NCI-H146 treated with DMSO at 0.1 percent for 48 hours (cell line): ENCODE measurements at regions not wholly inside any gene's neighbourhood (a gene's known extent, or its start where the extent isn't known, plus 50 kb on each side); places are given as distances from the start of the nearest gene placed in this dataset.

Experiments used
- DNase-seq: peaks from one replicate; lab custom pipeline; 2025; ENCODE audit not compliant: unreplicated experiment; lab: John Stamatoyannopoulos, UW

DNA sequence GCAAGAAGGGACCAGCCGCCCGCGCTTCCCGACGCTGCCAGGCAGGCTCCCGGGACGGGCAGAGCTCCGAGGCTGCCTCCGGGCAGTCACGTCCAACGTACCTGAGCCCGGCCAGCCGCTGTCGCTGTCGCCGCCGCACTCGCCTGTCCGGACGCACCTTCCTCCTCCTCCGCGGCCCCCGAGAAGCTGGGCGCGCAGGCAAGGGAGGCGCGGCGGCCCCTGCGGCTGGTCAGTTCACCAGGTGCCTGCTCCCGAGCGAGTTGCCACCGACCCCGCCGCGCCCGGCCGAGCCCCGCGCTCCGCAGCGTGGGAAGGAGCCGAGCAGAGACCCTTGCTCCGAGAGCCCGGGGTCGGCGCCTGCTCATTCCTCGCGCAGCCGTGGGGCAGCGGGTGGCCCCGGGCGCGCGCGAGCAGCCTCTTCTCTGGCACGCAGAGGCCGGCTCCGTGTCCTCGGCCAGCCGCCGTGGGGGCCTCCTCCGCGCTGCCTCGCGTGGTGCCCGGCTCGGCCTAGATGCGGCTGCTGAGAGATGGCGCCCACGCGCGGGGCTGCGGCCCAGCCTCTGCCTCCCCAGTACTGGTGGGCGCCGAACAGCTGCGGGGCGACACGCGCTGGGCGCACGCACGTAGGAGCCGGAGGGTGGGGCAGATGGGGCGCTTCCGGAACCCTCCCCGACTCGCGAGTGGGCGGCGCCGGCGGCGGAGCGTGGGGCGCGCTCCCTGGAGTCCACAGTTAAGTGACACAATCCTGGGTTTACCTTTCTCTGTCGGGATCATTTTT, 419.4 kb downstream of the UQCRFS1 start:
- no peak for DNase-seq

DNA sequence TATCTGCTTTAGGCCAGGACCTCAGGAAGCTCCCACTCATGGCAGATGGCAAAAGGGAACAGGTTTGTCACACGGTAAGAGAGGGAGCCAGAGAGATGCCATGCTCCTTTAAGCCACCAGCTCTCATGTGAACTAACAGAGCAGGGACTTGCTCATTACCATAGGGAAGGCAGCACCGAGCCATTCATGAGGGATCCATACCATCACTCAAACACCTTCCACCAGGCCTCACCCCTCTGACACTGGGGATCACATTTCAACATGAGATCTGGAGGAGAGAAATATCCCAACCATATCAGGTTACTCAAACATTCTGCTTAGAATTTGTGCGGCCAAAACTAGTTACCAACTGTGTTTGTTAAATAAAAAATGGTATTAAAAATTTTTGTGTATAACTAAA, 427.0 kb downstream of the UQCRFS1 start:
- DNase-seq, result no peak

DNA sequence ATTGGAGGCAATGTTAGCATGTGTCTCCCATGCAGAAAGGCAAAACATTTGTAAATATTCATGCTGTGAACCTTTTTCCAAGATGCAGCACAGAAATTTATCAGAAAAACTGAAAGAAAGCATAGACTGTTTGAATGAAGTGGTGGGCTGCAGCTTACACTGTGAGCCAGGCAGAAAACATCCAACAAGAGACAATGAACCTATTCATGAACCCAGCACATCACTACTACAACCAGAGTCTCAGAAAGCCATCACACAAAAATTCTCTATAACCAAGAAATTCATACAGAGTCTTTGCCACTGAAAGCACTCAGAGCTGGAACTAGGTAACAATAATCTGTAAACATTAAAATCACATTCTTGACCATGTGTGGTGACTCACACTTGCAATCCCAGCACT, 448.9 kb downstream of the UQCRFS1 start:
- DNase-seq, result no peak

DNA sequence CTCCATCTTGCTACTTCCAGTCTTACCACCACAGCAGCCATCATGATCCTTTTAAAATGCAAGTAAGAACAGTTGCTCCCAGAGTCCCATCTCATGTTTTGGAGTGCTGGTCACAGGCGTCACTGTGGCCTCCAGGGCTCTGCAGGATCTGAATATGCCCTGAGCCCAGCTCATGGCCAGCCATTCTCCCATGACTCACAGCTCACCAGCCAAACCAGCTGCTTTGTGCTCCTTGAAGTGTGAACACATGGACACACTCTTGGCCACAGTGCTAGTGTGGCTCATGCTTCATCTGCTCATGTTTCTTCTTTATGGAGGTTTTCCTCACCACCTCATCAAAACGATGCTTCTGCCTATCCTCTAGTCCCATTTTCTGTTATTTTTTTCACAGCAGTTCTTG, 466.5 kb downstream of the UQCRFS1 start:
- no peak for DNase-seq

DNA sequence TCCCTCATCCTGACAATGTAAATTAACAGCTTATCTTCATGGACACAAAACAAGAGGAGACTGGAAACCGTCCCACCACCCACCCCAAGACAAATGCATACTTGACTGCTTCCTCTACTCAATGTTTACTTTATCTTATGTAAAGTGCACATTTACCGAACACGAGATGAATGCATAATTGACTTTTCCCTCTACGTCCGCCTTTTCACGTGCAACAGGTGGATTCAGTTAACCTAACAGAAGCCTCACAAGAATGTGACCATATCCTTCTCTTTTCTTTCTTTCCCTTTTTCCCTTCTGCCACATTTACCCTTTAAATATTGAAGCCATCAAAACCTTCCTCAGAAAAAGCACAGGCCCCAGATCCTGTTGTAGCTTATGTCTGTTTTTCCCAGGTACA, 468.0 kb downstream of the UQCRFS1 start:
- no peak for DNase-seq

DNA sequence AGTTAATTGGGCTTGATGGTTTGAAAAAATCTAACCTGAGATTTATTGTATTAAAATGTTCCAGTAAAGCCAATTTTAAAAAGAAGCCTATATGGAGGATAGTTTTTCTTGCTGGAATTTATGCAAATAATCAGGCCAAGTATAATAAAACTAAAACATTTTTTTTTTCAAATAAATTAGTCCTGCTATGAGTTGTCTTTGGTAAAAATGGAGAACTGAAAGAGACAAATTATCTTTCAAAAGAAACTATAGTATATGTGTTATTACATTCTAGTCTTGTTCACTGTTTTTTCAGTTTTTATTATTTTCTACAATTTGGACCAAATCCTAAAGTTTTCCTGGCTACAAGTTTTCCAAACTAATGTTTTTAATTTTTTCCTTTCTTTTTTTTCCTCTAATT, 468.9 kb downstream of the UQCRFS1 start:
- no peak for DNase-seq

DNA sequence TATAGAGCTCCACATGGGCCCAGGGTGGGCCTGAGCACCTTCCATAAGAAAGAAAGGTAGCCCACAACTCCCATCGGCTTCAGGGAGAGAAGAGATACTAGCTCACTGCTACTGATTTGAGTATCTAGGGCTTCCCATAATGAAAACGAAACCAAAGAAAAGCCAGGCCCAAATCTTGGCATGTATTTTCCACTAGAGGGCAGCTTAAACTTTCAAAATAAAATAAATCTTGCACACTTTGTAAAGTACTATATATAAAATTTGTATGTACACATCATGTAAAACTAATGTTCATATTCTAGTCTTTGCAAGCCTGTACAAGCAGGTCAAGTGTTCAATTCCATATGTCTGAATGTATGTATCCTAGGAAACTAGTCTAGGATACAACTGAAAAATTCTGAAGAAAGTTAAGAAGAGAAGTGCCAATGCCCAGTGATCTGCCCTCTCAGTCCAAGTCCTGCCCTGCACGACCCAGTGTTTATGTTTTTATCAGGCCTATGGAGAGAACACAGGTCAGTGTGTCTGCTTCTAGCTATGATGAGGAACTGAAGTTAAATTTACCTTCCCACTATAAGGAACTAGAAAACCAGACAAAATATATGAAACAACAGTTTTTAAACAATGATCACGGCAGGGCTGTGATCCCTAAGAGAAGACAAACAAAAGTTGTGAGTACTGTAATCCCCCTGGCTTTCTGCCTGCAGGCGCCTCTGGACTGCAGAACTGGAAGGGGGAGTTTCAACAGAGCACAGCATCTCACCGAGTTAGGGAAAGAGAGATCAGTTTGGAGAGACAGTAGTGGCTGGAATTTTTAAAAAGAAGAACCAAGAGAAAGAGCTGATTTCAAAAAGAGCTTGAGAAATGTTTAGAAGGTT, 475.7 kb downstream of the UQCRFS1 start:
- DNase-seq, result no peak

DNA sequence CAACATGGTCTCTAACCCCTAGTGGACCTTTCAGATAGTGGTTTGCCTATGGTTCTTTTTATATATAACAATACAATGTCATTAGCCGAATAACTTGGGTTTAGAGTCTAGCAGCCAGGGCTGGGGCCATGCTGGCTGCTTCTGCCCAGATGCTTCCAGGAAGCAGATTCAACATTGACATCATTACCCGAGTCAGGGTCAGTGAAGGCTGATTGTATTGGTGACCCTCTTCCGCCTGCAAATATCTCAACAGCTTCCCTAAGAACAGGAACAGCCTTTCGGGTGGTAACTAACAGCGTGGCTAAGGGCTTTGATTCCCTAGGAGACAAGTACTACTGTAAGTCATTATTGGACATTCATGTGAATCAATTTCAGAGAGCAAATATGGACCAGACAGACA, 476.4 kb downstream of the UQCRFS1 start:
- DNase-seq, result no peak

DNA sequence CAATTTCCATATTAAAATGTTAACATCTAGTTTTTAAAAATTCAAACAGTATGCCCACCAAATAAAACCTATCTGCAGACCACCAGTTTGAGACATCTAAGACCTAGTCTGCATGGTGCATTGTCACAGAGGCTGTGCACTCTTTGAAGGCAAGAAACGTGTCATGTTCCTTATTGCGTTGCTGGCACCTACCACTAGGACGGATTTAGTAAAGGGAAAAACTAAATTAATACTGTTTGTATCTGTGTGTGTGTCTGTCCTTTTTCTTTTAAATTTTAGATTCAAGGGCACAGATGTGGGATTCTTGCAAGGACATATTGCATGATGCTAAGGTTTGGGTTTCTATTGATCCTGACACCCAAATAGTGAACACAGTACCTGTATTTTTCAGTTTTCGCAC, 481.4 kb downstream of the UQCRFS1 start:
- DNase-seq, result no peak

DNA sequence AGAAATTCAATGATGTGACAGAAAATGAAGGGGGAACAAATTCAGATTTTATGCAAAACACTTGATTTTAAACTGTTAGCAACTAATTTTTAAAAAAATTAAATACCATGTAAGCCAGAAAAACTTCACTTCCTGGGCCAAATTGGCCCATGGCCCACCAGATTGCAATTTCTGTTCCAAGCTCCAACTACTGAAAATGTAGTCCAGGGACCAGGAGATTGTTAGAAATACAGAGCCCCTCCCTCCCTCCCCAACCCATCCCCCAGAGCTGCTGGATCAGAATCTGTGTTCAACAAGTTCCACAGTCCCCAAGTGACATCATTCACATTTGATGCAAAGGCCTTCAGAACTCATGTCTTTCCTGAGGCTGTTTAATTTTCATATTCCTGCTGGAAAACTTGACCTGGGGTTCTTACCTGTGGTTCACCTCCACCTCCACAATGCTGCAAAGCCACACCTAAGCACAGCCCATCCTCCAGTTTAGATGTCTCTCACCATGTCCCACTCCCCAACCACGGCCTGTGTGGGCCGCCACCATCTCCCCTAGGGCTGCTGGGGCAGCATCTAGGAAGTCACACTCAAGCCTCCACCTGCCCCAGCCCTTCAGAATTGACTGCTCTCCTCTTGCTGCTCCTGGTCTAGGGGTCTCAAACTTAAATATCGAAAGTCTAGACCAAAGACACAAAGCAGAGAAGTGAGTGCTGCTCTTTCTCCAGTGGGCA, 482.0 kb downstream of the UQCRFS1 start:
- no peak for DNase-seq

DNA sequence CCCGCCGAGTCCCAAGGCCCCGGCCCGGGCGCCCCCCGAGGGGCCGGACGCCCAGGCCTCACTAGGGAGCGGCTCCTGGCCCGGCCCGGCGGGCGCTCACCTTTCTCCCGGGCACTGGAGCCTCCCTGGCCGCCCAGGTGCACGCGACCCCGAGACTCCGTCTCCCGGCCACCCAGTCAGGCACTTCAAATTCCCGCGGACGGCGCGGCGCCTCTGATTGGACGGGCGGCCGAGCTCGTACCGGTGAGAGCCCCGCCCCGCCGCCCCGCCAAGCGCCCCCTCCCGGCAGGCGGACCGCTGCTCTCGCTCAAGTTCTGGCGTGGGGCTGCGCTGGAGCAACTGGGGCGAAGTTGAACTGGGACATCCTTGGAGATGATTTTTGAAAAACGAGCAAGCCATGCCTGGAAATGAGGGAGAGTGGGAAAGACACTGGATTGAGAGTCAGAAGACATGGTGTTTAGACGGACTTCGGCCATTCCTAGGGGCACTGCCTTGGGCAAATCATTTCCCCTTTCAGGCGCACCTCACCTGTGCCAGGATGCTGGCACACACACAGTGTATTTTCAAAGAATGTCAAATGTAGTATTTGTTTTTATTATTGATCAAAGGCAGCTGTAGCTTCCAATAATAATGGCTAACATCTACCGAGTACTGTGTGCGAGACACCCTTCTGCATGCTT, 485.3 kb downstream of the UQCRFS1 start:
- no peak for DNase-seq

DNA sequence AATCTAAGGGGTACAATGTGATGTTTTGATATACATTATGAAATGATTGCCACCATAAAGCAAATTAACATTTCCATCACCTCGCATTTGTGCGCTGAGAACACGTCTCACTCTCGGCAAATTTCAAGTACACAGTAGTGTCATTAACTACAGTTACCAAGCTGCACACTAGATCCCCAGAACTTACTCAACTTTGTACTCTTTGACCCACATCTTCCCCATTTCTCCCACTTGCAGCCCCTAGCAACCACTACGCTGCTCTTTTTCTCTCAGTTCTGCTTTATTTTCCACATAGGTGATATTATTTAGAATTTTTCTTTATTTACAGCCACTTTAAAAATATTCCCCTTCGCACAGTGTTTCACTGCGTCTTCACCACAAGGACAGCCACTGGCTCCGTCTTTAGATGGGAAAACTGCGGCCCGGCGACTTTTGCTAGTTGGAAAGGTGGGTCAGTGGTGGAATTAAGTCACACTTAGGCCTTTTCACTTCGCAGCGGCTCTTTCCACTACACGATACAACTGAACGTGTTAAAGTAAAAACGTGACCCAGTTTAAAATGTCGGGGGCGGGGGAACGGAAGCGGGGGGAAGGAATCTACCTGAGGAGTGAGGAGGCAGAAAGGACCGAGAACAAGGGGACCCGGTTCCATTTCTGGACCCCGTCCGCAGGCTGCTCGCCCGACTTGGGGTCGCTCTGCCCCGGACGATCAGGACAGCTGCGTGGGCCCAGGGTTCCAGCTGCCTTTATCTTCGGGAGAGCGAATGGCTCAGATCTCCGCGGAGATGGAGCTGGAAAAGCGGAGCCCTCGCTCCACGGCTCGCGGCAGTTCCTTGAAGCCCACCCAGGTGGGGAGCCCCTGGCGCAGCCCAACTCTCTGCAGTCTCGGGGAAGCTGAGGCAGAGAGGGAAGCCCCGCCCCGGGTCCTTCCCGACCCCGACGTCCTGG, 486.1 kb downstream of the UQCRFS1 start:
- DNase-seq, result no peak

DNA sequence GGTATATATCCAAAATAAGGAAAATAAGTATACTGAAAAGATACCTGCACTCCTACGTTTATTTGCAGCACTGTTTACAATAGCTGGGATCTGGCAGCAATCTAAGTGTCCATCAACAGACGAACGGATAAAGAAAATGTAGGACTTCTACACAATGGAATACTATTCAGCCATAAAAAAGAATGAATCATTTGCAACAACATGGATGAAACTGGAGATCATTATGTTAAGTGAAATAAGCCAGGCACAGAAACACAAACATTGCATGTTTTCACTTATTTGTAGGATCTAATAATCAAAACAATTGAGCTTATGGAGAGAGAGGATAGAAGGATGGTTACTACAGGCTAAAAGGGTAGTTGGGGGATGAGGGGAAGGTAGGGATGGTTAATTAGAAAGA, 494.0 kb downstream of the UQCRFS1 start:
- no peak for DNase-seq

DNA sequence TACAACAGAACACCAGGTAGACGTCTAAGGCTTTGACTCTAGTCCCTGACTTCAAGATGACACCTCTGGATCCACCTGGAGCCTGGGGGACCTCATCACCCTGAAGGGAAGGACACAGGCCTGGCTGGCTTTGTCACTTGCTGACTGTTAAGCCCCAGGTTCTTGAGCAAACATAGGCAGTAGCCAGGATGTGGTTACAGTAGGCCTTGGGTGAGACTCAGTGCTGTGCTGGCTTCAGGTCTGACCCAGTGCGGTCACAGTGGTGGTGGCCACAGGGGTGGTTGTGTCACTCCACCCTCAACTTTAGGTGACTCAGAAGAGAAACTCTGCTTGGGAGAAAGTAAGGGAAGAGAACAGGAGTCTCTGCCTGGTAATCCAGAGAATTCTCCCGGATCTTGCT, 497.8 kb downstream of the UQCRFS1 start:
- DNase-seq, result no peak

DNA sequence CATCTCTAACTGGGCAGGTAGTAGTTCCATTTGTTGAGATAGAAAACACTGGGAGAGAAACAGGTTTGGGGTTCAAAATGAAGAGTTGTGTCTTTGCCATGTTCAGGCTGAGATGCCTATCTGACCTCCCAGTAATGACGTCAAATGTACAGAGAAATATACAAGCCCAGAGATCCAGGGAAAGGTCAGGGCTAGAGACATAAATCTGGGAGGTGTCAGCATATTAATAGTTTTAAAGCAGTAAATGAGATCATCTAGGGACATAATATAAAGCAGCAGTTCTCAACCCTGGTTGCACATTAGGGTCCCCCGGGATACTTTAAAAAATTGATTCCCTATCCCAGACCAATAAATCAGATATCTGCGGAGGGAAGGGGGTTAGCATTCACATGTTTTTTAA, 501.5 kb downstream of the UQCRFS1 start:
- DNase-seq, result no peak

DNA sequence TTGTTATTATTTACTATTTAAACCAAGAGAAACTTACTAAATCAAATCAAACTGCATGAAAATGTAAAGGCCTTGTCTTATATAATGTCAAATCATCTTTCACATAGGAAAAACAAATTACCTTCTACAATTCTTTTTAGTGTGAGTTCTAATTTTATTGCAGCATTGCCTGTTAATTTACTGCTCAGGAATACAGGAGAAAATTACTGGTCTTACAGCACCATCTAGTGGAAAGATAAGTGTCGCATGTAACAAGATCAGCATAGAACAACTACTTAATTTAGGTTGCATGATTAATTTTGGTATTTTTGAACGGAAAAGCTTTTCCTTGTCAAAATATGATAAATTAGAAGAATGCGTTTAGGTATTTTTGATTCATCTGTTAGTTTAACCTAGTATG, 502.7 kb downstream of the UQCRFS1 start:
- DNase-seq, result peak; percentile 21

DNA sequence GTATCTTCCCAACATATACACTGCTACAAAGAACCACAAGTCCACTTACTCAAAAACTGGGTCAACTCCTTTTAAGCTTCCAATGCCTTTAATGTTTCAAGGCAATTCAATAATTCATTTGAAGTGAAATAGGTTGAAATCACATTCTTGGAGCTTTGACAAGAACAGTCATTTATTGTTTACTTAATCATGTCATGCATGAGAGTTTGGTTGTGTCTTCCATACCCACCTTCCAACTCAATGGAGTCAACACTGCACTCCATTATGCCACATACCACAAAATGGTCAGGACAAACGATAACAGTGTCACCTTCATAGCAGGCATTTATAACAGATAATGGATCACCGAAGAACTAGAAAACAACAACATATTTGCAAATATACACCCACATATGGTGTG, 506.3 kb downstream of the UQCRFS1 start:
- DNase-seq, result no peak

DNA sequence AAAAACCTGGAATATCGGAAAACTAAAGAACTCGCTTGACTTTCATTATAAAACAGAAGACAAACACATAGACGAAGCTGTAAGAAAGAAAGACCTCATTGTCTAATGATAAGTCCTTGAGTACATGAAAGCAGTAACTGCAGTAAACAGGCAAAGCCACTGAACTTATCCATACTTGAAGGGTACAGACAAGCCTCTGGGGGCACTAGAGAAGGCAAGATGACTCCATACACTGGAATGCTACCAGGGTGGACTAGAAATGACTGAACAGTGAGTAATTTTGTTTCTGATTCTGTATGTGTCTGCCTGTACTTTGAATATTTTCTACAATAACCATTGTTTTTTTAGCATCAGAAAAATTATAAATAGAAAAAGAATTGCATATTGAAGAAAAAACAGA, 507.9 kb downstream of the UQCRFS1 start:
- DNase-seq, result no peak

DNA sequence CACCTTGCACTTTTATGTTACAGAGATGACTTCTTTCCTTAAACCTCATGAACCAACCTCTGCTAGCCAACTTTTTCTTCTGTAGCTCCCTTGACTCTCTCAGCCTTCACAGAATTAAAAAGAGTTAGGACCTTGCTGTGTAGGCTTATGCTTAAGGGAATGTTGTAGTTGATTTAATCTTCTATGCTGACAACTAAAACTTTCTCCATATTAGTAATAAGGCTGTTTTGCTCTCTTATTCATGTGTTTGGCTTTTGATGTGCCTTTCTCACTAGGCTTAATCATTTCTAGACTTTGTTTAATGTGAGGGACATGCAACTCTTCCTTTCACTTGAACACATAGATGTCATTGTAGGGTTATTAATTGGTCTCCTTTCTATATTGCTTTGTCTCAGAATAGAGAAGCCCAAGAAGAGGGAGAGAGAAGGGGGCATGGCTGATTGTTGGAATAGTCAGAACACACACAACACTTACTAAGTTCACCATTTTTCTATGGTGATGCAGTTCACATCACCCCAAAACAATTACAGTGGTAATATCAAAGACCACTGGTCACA, 509.5 kb downstream of the UQCRFS1 start:
- DNase-seq, result no peak

DNA sequence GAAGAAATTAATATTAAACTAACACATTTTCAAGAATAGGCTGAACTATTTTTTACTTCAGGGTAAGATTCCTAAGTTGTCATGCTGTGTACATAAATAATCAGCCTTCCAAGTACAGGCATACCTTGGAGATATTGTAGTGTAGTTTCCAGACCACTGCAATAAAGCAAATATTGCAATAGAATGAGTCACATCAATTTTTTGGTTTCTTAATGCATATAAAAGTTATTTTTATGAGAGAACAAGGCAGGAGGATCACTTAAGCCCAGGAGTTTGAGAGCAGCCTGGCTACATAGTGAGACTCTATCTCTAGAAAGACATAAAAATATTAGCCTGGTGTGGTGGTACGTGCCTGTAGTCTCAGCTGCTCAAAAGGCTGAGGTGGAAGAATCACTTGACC, 511.5 kb downstream of the UQCRFS1 start:
- DNase-seq, result no peak
